CD14-positive monocyte (primary cell): ENCODE measurements at regions not wholly inside any gene's neighbourhood (a gene's known extent, or its start where the extent isn't known, plus 50 kb on each side); places are given as distances from the start of the nearest gene placed in this dataset.
A peak's percentile ranks its signal among the peaks of the same experiment; 100 is the strongest.

Experiments
- DNase-seq, 3 donors: peaks; one replicate each; pipeline ENCODE4 v3.0.0-alpha.2; 2011 to 2022
- H2AFZ ChIP-seq: 2 replicates; pipeline ENCODE4 v1.6.0; 2012; ENCODE audit warnings: mild to moderate bottlenecking, low read depth, low read length, inconsistent platforms; ENCODE audit not compliant: insufficient read depth, poor library complexity, severe bottlenecking
- H3K27ac ChIP-seq, 2 donors: 1 replicate in 1 of 2; 2 replicates in 1 of 2; pipeline ENCODE4 v1.5.1; 2012 to 2013; ENCODE audit warnings: low read length in 2 of 2, control low read depth in 1 of 2, inconsistent platforms in 1 of 2, low read depth in 1 of 2, mild to moderate bottlenecking in 1 of 2
- H3K27me3 ChIP-seq, 2 donors: one replicate each; pipeline versions ENCODE4 v1.6.0 to v1.6.1; 2011 to 2013; ENCODE audit warnings: low read length in 2 of 2; ENCODE audit not compliant: control insufficient read depth in 2 of 2, insufficient read depth in 2 of 2
- H3K36me3 ChIP-seq, 2 donors: replicated peaks in 1 of 2; 1 replicate in 1 of 2; 2 replicates in 1 of 2; pipeline versions ENCODE4 v1.5.1 to v1.6.1; 2012 to 2013; ENCODE audit warnings: low read length in 2 of 2, control low read depth in 1 of 2, inconsistent platforms in 1 of 2, mild to moderate bottlenecking in 1 of 2; ENCODE audit not compliant: insufficient read depth in 2 of 2, control insufficient read depth in 1 of 2
- H3K4me1 ChIP-seq, 2 donors: 1 replicate in 1 of 2; 2 replicates in 1 of 2; pipeline versions ENCODE4 v1.5.1 to v1.6.1; 2012 to 2013; ENCODE audit warnings: low read length in 2 of 2, control low read depth in 1 of 2, inconsistent platforms in 1 of 2, mild to moderate bottlenecking in 1 of 2, moderate library complexity in 1 of 2; ENCODE audit not compliant: insufficient read depth in 2 of 2, control insufficient read depth in 1 of 2
- H3K4me2 ChIP-seq: replicated peaks from 2 replicates; pipeline ENCODE3; 2012; ENCODE audit warnings: low read length, moderate library complexity, mild to moderate bottlenecking; ENCODE audit not compliant: poor library complexity, severe bottlenecking; ENCODE audit errors: extremely low read depth
- H3K4me3 ChIP-seq, 3 experiments: fragments of 200-600 bp in 1 of 3; sonication (generic) in 1 of 3; replicated peaks in 1 of 3; 1 replicate in 2 of 3; 2 replicates in 1 of 3; pipeline ENCODE4 v1.5.1; 2011 to 2013; ENCODE audit warnings: low read length in 3 of 3, mild to moderate bottlenecking in 3 of 3, control low read depth in 2 of 3, low read depth in 2 of 3, inconsistent platforms in 1 of 3, moderate library complexity in 1 of 3
- H3K79me2 ChIP-seq: 2 replicates; pipeline ENCODE4 v1.6.0; 2012; ENCODE audit warnings: mild to moderate bottlenecking, control low read depth, inconsistent platforms, low read length, moderate library complexity; ENCODE audit not compliant: insufficient read depth
- H3K9ac ChIP-seq: 2 replicates; pipeline ENCODE4 v1.6.0; 2017; ENCODE audit warnings: low read length, mild to moderate bottlenecking; ENCODE audit not compliant: insufficient read depth, poor library complexity, severe bottlenecking
- H3K9me3 ChIP-seq, 2 donors: replicated peaks in 1 of 2; 1 replicate in 1 of 2; 2 replicates in 1 of 2; pipeline versions ENCODE4 v1.5.1 to v1.6.1; 2012 to 2013; ENCODE audit warnings: low read length in 2 of 2, control low read depth in 1 of 2; ENCODE audit not compliant: control insufficient read depth in 1 of 2, insufficient read depth in 1 of 2
- H4K20me1 ChIP-seq: 2 replicates; pipeline ENCODE4 v1.6.0; 2012; ENCODE audit warnings: mild to moderate bottlenecking, low read length, control low read depth, moderate library complexity; ENCODE audit not compliant: insufficient read depth
- H3K27ac Mint-ChIP-seq, 7 donors: one replicate each; pipeline ENCODE4 v1.8.0; 2020; ENCODE audit warnings: mild to moderate bottlenecking in 7 of 7, mixed read lengths in 7 of 7, moderate library complexity in 6 of 7, inconsistent platforms in 2 of 7
- H3K27me3 Mint-ChIP-seq, 3 donors: one replicate each; pipeline ENCODE4 v1.8.0; 2021 to 2022; ENCODE audit warnings: low read depth in 3 of 3, mild to moderate bottlenecking in 3 of 3, mixed read lengths in 3 of 3, moderate library complexity in 3 of 3, inconsistent platforms in 1 of 3
- H3K36me3 Mint-ChIP-seq, 2 donors: one replicate each; pipeline ENCODE4 v1.8.0; 2020; ENCODE audit warnings: mixed read lengths in 2 of 2, inconsistent platforms in 1 of 2, mild to moderate bottlenecking in 1 of 2
- H3K4me1 Mint-ChIP-seq: one replicate; pipeline ENCODE4 v1.8.0; 2020; ENCODE audit warnings: mild to moderate bottlenecking, mixed read lengths
- H3K4me3 Mint-ChIP-seq, 2 donors: one replicate each; pipeline ENCODE4 v1.8.0; 2020; ENCODE audit warnings: mild to moderate bottlenecking in 2 of 2, mixed read lengths in 2 of 2, moderate library complexity in 1 of 2
- H3K9me3 Mint-ChIP-seq, 7 donors: one replicate each; pipeline ENCODE4 v1.8.0; 2020 to 2022; ENCODE audit warnings: mixed read lengths in 7 of 7, mild to moderate bottlenecking in 6 of 7, moderate library complexity in 6 of 7, inconsistent platforms in 2 of 7
- WGBS: methylation state at CpG from one replicate; pipeline ENCODE4 v1.1.5; 2013; ENCODE audit warnings: missing lambda C conversion rate; ENCODE audit not compliant: insufficient coverage; 5-methylcytosine and 5-hydroxymethylcytosine counted together
- intact Hi-C, 2 donors: fragments of 100-400 bp; cut with micrococcal nuclease; formaldehyde crosslinking; loops; one replicate each; pipeline versions ENCODE4 v1.15.0 to v1.15.1; 2023
- TF ChIP-seq, protein P1 (sequence below): fragments of 200-600 bp; IDR thresholded peaks from one replicate; pipeline ENCODE4 v1.8.0; 2022; ENCODE audit warnings: antibody characterized with exemption, mild to moderate bottlenecking

DNA sequence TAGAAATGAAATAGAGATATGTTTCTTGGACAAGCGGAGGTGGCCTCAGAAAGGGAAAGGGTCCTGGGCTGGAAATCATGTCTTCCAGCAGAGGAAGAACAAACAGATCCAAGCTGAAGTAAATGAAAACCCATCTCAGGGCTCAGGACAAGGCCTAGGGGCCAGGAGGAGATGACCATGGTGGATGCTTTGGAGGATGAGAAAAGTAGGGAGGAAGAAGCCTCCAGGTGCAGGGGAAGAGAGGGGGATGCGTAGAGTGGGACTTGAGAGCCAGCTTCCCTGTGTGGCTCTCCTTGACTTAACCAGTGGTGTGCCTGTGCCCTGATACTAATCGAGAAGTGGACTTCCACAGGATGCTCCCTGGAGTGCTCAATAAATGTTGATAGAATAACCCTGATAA, 203.2 kb downstream of the FAM43A start:
- Histone ChIP-seq H3K4me2 (no peak overlapping the region), H3K27ac (no peak overlapping the region), H2AFZ (no peak overlapping the region), H3K4me1 (peaks cover 4% of the 10 kb centered on the region in 2 donors), H3K27me3 (no peaks in the 10 kb centered on the region), H3K79me2 (no peaks in the 10 kb centered on the region), H3K9me3 (peaks cover 16 to 29% of the 10 kb centered on the region in 2 donors), H3K4me3 (no peak overlapping the region), H4K20me1 (no peaks in the 10 kb centered on the region), H3K36me3 (peaks cover 0 to under 1% of the 10 kb centered on the region in 2 donors), H3K9ac (no peak overlapping the region)
- 100% methylated on average over 2 of the region's 3 CpGs for WGBS
- Mint-ChIP-seq H3K27me3 (peaks cover 0 to 5% (median 4%) of the 10 kb centered on the region in 3 donors), H3K36me3 (peaks cover 6 to 10% of the 10 kb centered on the region in 2 donors), H3K4me1 (peaks cover 22% of the 10 kb centered on the region), H3K4me3 (no peak overlapping the region), H3K27ac (peak overlapping the region in 2 of 7 donors; percentile 29 to 73), H3K9me3 (peaks cover 20 to 32% (median 29%) of the 10 kb centered on the region in 7 donors)
- intact Hi-C loops = loop anchor here (5.0 to 10.0 kb wide), 2 partner anchors 38 to 46 kb away; no protein-coding TSS in a partner anchor
- no peak for DNase-seq
- TF ChIP-seq, protein P1, sequence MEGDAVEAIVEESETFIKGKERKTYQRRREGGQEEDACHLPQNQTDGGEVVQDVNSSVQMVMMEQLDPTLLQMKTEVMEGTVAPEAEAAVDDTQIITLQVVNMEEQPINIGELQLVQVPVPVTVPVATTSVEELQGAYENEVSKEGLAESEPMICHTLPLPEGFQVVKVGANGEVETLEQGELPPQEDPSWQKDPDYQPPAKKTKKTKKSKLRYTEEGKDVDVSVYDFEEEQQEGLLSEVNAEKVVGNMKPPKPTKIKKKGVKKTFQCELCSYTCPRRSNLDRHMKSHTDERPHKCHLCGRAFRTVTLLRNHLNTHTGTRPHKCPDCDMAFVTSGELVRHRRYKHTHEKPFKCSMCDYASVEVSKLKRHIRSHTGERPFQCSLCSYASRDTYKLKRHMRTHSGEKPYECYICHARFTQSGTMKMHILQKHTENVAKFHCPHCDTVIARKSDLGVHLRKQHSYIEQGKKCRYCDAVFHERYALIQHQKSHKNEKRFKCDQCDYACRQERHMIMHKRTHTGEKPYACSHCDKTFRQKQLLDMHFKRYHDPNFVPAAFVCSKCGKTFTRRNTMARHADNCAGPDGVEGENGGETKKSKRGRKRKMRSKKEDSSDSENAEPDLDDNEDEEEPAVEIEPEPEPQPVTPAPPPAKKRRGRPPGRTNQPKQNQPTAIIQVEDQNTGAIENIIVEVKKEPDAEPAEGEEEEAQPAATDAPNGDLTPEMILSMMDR = no peak

DNA sequence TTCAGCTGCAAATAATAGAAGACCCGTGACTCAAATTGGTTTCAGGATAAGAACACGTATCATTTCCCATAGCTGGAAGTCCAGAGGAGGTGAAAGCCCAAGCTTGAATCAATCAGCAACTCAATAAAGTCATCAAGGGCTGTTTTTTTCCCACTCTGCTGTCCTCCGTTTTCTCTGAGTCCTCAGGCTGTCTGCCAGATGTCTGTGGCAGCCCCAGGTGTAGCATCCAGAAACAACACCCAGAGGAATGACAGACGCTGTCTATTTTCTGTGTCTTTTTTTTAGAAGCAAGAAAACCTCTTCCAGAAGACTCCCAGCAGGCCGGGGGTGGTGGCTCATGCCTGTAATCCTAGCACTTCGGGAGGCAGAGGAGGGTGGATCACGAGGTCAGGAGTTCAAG, 204.4 kb downstream of the FAM43A start:
- Histone ChIP-seq H3K9ac (no peak overlapping the region), H3K79me2 (no peaks in the 10 kb centered on the region), H3K4me2 (no peak overlapping the region), H3K9me3 (peaks cover 12 to 17% of the 10 kb centered on the region in 2 donors), H3K4me1 (peaks cover 4% of the 10 kb centered on the region in 2 donors), H3K27ac (no peak overlapping the region), H3K27me3 (no peaks in the 10 kb centered on the region), H3K4me3 (no peak overlapping the region), H2AFZ (no peak overlapping the region), H3K36me3 (no peaks in the 10 kb centered on the region), H4K20me1 (no peaks in the 10 kb centered on the region)
- peaks cover 19 to 26% (median 24%) of the 10 kb centered on the region in 7 donors for H3K9me3 Mint-ChIP-seq
- H3K27me3 Mint-ChIP-seq = peaks cover 0 to 5% (median 4%) of the 10 kb centered on the region in 3 donors
- intact Hi-C loops = loop anchor here in 1 of 2 donors (10.0 kb wide), 1 partner anchor 45 kb away; no protein-coding TSS in a partner anchor
- no peak for DNase-seq
- H3K36me3 Mint-ChIP-seq = peaks cover 2 to 5% of the 10 kb centered on the region in 2 donors
- H3K27ac Mint-ChIP-seq = no peak overlapping the region
- WGBS = 96% methylated on average over 5 of the region's 7 CpGs
- peaks cover 22% of the 10 kb centered on the region for H3K4me1 Mint-ChIP-seq
- TF ChIP-seq, protein P1 = no peak
- H3K4me3 Mint-ChIP-seq = no peak overlapping the region
